Astrocyte (in vitro differentiated cells and primary cell): ENCODE measurements at regions not wholly inside any gene's neighbourhood (a gene's known extent, or its start where the extent isn't known, plus 50 kb on each side); places are given as distances from the start of the nearest gene placed in this dataset.

ENCODE experiments used
- DNase-seq: peaks from one replicate; pipeline ENCODE4 v3.0.0-alpha.2; 2010; ENCODE audit warnings: low read depth
- FAIRE-seq: peaks from 2 replicates; lab custom pipeline; 2011; peaks lifted over from hg19 to GRCh38; lab: Jason Lieb, UNC
- H2AFZ ChIP-seq: 2 replicates; pipeline ENCODE4 v1.6.0; 2012; ENCODE audit warnings: low read depth, low read length, inconsistent platforms
- H3K27ac ChIP-seq: 2 replicates; pipeline ENCODE4 v1.5.1; 2011; ENCODE audit warnings: low read depth, low read length, inconsistent platforms
- H3K27me3 ChIP-seq: 2 replicates; pipeline ENCODE4 v1.6.0; 2011; ENCODE audit warnings: low read length, inconsistent platforms; ENCODE audit not compliant: insufficient read depth
- H3K36me3 ChIP-seq: 2 replicates; pipeline ENCODE4 v1.5.1; 2011; ENCODE audit warnings: low read length, inconsistent platforms; ENCODE audit not compliant: insufficient read depth
- H3K4me1 ChIP-seq: 2 replicates; pipeline ENCODE4 v1.5.1; 2011; ENCODE audit warnings: low read length, inconsistent platforms; ENCODE audit not compliant: insufficient read depth
- H3K4me2 ChIP-seq: 2 replicates; pipeline ENCODE4 v1.6.0; 2012; ENCODE audit warnings: low read length, inconsistent platforms
- H3K4me3 ChIP-seq: 2 replicates; pipeline ENCODE4 v1.5.1; 2011; ENCODE audit warnings: low read depth, mild to moderate bottlenecking, low read length, inconsistent platforms; ENCODE audit not compliant: insufficient read depth
- H3K79me2 ChIP-seq: 2 replicates; pipeline ENCODE4 v1.6.0; 2012; ENCODE audit warnings: mild to moderate bottlenecking, low read length, inconsistent platforms; ENCODE audit not compliant: insufficient read depth
- H3K9ac ChIP-seq: 2 replicates; pipeline ENCODE4 v1.6.0; 2012; ENCODE audit warnings: mild to moderate bottlenecking, low read length, inconsistent platforms
- H3K9me3 ChIP-seq: 2 replicates; pipeline ENCODE4 v1.5.1; 2012; ENCODE audit warnings: low read depth, mild to moderate bottlenecking, low read length, inconsistent platforms; ENCODE audit not compliant: insufficient read depth
- H4K20me1 ChIP-seq: 2 replicates; pipeline ENCODE4 v1.6.0; 2012; ENCODE audit warnings: low read length, inconsistent platforms; ENCODE audit not compliant: insufficient read depth
- H3K27ac Mint-ChIP-seq: one replicate; pipeline ENCODE4 v1.8.0; 2021; ENCODE audit warnings: mild to moderate bottlenecking, mixed read lengths; ENCODE audit not compliant: unreplicated experiment
- H3K27me3 Mint-ChIP-seq: one replicate; pipeline ENCODE4 v1.8.0; 2021; ENCODE audit warnings: low read depth, mixed read lengths; ENCODE audit not compliant: unreplicated experiment
- H3K36me3 Mint-ChIP-seq: one replicate; pipeline ENCODE4 v1.8.0; 2021; ENCODE audit warnings: low read depth, mixed read lengths; ENCODE audit not compliant: unreplicated experiment
- H3K4me1 Mint-ChIP-seq: one replicate; pipeline ENCODE4 v1.8.0; 2021; ENCODE audit warnings: low read depth, mixed read lengths; ENCODE audit not compliant: unreplicated experiment
- H3K4me3 Mint-ChIP-seq: one replicate; pipeline ENCODE4 v1.8.0; 2021; ENCODE audit warnings: mild to moderate bottlenecking, moderate library complexity, mixed read lengths; ENCODE audit not compliant: unreplicated experiment
- H3K9me3 Mint-ChIP-seq: one replicate; pipeline ENCODE4 v1.8.0; 2021; ENCODE audit warnings: mild to moderate bottlenecking, mixed read lengths; ENCODE audit not compliant: unreplicated experiment
- CTCF ChIP-seq: IDR thresholded peaks from 2 replicates; pipeline ENCODE4 v1.5.1; 2011; ENCODE audit warnings: low read depth, mild to moderate bottlenecking, inconsistent platforms, low read length, moderate library complexity; ENCODE audit not compliant: insufficient read depth
- EZH2 ChIP-seq: IDR thresholded peaks from 2 replicates; pipeline ENCODE4 v1.6.1; 2012; ENCODE audit warnings: mild to moderate bottlenecking, low read length, inconsistent platforms; ENCODE audit not compliant: insufficient read depth

DNA sequence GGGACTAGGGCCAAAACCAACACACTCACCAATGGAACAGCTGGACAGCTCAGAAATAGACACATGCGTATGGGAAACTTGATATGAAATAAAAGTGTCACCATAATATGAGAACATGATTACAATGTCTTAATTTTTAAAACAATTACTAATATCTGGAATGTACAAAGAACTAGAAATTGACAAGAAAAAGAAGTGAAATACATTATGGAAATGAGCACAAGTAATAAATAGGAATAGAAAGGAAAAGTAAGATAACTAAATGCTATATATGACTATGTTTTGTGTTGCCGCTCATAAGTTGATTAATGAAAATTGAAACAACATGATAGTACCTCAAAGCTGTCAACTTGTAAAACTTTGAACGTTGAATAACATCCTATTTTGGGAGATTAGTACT lies 801.1 kb downstream of the SLITRK5 start:
- no peak for TF ChIP-seq EZH2
- TF ChIP-seq CTCF = no peak
- FAIRE-seq = no peak
- Mint-ChIP-seq H3K9me3 (no peaks in the 10 kb centered on the region), H3K4me1 (no peaks in the 10 kb centered on the region), H3K27me3 (no peaks in the 10 kb centered on the region), H3K27ac (no peak overlapping the region), H3K36me3 (no peaks in the 10 kb centered on the region), H3K4me3 (no peak overlapping the region)
- Histone ChIP-seq H3K4me3 (no peak overlapping the region), H4K20me1 (no peaks in the 10 kb centered on the region), H3K4me2 (no peak overlapping the region), H3K27ac (no peak overlapping the region), H3K36me3 (no peaks in the 10 kb centered on the region), H3K9ac (no peak overlapping the region), H3K4me1 (no peaks in the 10 kb centered on the region), H3K79me2 (no peaks in the 10 kb centered on the region), H2AFZ (no peak overlapping the region), H3K9me3 (no peaks in the 10 kb centered on the region), H3K27me3 (no peaks in the 10 kb centered on the region)
- DNase-seq = no peak

GRCh38 chr13:88483202-88483601 lies 812.0 kb downstream of the SLITRK5 start:
- FAIRE-seq = no peak
- H3K36me3 Mint-ChIP-seq = no peaks in the 10 kb centered on the region

More at GRCh38 chr13:88483202-88483601, 812.0 kb downstream of the SLITRK5 start:
- Mint-ChIP-seq H3K27me3 (no peaks in the 10 kb centered on the region), H3K4me1 (peaks cover 2% of the 10 kb centered on the region), H3K9me3 (no peaks in the 10 kb centered on the region), H3K27ac (no peak overlapping the region), H3K4me3 (no peak overlapping the region)
- no peak overlapping the region for H3K27ac ChIP-seq
- no peaks in the 10 kb centered on the region for H3K79me2 ChIP-seq
- TF ChIP-seq CTCF (no peak), EZH2 (no peak)
- DNase-seq = no peak
- no peak overlapping the region for H3K9ac ChIP-seq
- no peaks in the 10 kb centered on the region for H3K27me3 ChIP-seq
- no peak overlapping the region for H3K4me3 ChIP-seq
- H3K4me2 ChIP-seq = no peak overlapping the region
- no peak overlapping the region for H2AFZ ChIP-seq
- no peaks in the 10 kb centered on the region for H3K4me1 ChIP-seq
- H4K20me1 ChIP-seq = no peaks in the 10 kb centered on the region
- H3K36me3 ChIP-seq = no peaks in the 10 kb centered on the region
- H3K9me3 ChIP-seq = no peaks in the 10 kb centered on the region
